ENCODE measurements at regions not wholly inside any gene's neighbourhood (a gene's known extent, or its start where the extent isn't known, plus 50 kb on each side); places are given as distances from the start of the nearest gene placed in this dataset.

- TF ChIP-seq DPF2 (IDR thresholded peaks at IDR 0.05) (peak; percentile 79), CTCF (IDR thresholded peaks at IDR 0.05 in 2 of 3, conservative IDR thresholded peaks at IDR 0.05 in 1 of 3; ENCODE audit: control insufficient read depth in 2 of 3, extremely low read depth in 1 of 3, insufficient read depth in 1 of 3, low read depth in 3 of 3, low read length in 3 of 3) (no peak), ZBTB11 (CRISPR knock-in tag; IDR thresholded peaks at IDR 0.05) (no peak), PAX5 (IDR thresholded peaks at IDR 0.05; ENCODE audit: borderline replicate concordance, low read depth, low read length) (peak; percentile 99), ZBTB33 (IDR thresholded peaks at IDR 0.05) (no peak)
These were observed 197.0 kb upstream of the CFAP20DC start for GRCh38 chr3:59246719-59247401.
